ENCODE measurements at regions not wholly inside any gene's neighbourhood (a gene's known extent, or its start where the extent isn't known, plus 50 kb on each side); places are given as distances from the start of the nearest gene placed in this dataset.

GRCh38 chr2:216320852-216321251 lies 51.4 kb downstream of the MARCHF4 start:
- H3K27me3 ChIP-seq (ENCODE audit: low read length) = no peaks in the 10 kb centered on the region
- H3K79me2 ChIP-seq (ENCODE audit: low read length) = no peaks in the 10 kb centered on the region
- ATAC-seq (no peak), DNase-seq (no peak)
- intact Hi-C loops (cut with micrococcal nuclease) = no loop called here
- no peaks in the 10 kb centered on the region for H3F3A ChIP-seq (ENCODE audit: low read length, unreplicated experiment)
- no peak overlapping the region for H3K4me3 ChIP-seq (ENCODE audit: low read length)
- H3K4me1 ChIP-seq (ENCODE audit: insufficient read depth, low read length) = peaks cover 14% of the 10 kb centered on the region
- H3K9me3 ChIP-seq (ENCODE audit: low read length) = no peaks in the 10 kb centered on the region
- no peak overlapping the region for H3K9ac ChIP-seq (ENCODE audit: low read length)
- no TSS peak for BruUV-seq (replicated peaks)
- H4K20me1 ChIP-seq (ENCODE audit: low read length) = no peaks in the 10 kb centered on the region
- no peak for TF ChIP-seq EZH2phosphoT487 (IDR thresholded peaks at IDR 0.05; ENCODE audit: borderline replicate concordance, low read length)
- no peak for TF ChIP-seq CTCF (conservative IDR thresholded peaks at IDR 0.05; ENCODE audit: low read depth, low read length)
- no peaks in the 10 kb centered on the region for H3K36me3 ChIP-seq (ENCODE audit: low read depth, low read length)
- ChIA-PET POLR2A (ENCODE audit: unreplicated experiment) (no interaction called here), CTCF (no interaction called here)
- H3K9me2 ChIP-seq (replicated peaks; ENCODE audit: low read length) = no peaks in the 10 kb centered on the region
- no peak overlapping the region for H3K4me2 ChIP-seq (ENCODE audit: low read length)
- H2AFZ ChIP-seq (ENCODE audit: low read length) = no peak overlapping the region
- no peak overlapping the region for H3K27ac ChIP-seq (ENCODE audit: low read length)

- ATAC-seq = no peak
- no peak overlapping the region for H3K4me2 ChIP-seq (ENCODE audit: low read length)
- H3F3A ChIP-seq (ENCODE audit: low read length, unreplicated experiment) = peaks cover 6% of the 10 kb centered on the region
- DNase-seq = no peak
- peaks cover 24% of the 10 kb centered on the region for H3K4me1 ChIP-seq (ENCODE audit: insufficient read depth, low read length)
- no peaks in the 10 kb centered on the region for H4K20me1 ChIP-seq (ENCODE audit: low read length)
- no peak overlapping the region for H3K27ac ChIP-seq (ENCODE audit: low read length)
- no peak overlapping the region for H3K9ac ChIP-seq (ENCODE audit: low read length)
- no peak overlapping the region for H2AFZ ChIP-seq (ENCODE audit: low read length)
- no TSS peak for BruUV-seq (replicated peaks)
- CTCF ChIA-PET = no interaction called here
- H3K27me3 ChIP-seq (ENCODE audit: low read length) = no peaks in the 10 kb centered on the region
- no peaks in the 10 kb centered on the region for H3K79me2 ChIP-seq (ENCODE audit: low read length)
- H3K4me3 ChIP-seq (ENCODE audit: low read length) = no peak overlapping the region
- no peaks in the 10 kb centered on the region for H3K36me3 ChIP-seq (ENCODE audit: low read depth, low read length)
- H3K9me2 ChIP-seq (replicated peaks; ENCODE audit: low read length) = no peaks in the 10 kb centered on the region
- POLR2A ChIA-PET (ENCODE audit: unreplicated experiment) = no interaction called here
- TF ChIP-seq EZH2 (IDR thresholded peaks at IDR 0.05; ENCODE audit: low read length, unreplicated experiment) (no peak), EZH2phosphoT487 (IDR thresholded peaks at IDR 0.05; ENCODE audit: borderline replicate concordance, low read length) (no peak), CTCF (conservative IDR thresholded peaks at IDR 0.05; ENCODE audit: low read depth, low read length) (no peak)
- intact Hi-C loops (cut with micrococcal nuclease) = loop anchor here (5.0 to 10.0 kb wide), 2 partner anchors 53 to 175 kb away; partner anchors contain the start of genes MARCHF4 and RPL37A
- H3K9me3 ChIP-seq (ENCODE audit: low read length) = no peaks in the 10 kb centered on the region
Observed at GRCh38 chr2:216319771-216320170, 52.5 kb downstream of the MARCHF4 start.

- Histone ChIP-seq H3K27ac (ENCODE audit: low read length) (no peak overlapping the region), H3K9ac (ENCODE audit: low read length) (no peak overlapping the region), H3K4me2 (ENCODE audit: low read length) (no peak overlapping the region), H3K4me3 (ENCODE audit: low read length) (no peak overlapping the region), H2AFZ (ENCODE audit: low read length) (no peak overlapping the region), H3F3A (ENCODE audit: low read length, unreplicated experiment) (peaks cover 6% of the 10 kb centered on the region), H3K9me3 (ENCODE audit: low read length) (no peaks in the 10 kb centered on the region), H4K20me1 (ENCODE audit: low read length) (no peaks in the 10 kb centered on the region), H3K4me1 (ENCODE audit: insufficient read depth, low read length) (peaks cover 25% of the 10 kb centered on the region), H3K9me2 (replicated peaks; ENCODE audit: low read length) (no peaks in the 10 kb centered on the region), H3K27me3 (ENCODE audit: low read length) (no peaks in the 10 kb centered on the region), H3K79me2 (ENCODE audit: low read length) (no peaks in the 10 kb centered on the region), H3K36me3 (ENCODE audit: low read depth, low read length) (no peaks in the 10 kb centered on the region)
- DNase-seq = no peak
- ATAC-seq = no peak
- intact Hi-C loops (cut with micrococcal nuclease) = loop anchor here (5.0 to 10.0 kb wide), 2 partner anchors 54 to 176 kb away; partner anchors contain the start of genes MARCHF4 and RPL37A
- TF ChIP-seq EZH2phosphoT487 (IDR thresholded peaks at IDR 0.05; ENCODE audit: borderline replicate concordance, low read length) (no peak), CTCF (conservative IDR thresholded peaks at IDR 0.05; ENCODE audit: low read depth, low read length) (no peak), EZH2 (IDR thresholded peaks at IDR 0.05; ENCODE audit: low read length, unreplicated experiment) (no peak)
- CTCF ChIA-PET = no interaction called here
- no TSS peak for BruUV-seq (replicated peaks)
- POLR2A ChIA-PET (ENCODE audit: unreplicated experiment) = no interaction called here
Observed at GRCh38 chr2:216318521-216318874, 53.8 kb downstream of the MARCHF4 start.

Measured in PC-3 (cell line).